ENCODE measurements at regions not wholly inside any gene's neighbourhood (a gene's known extent, or its start where the extent isn't known, plus 50 kb on each side); places are given as distances from the start of the nearest gene placed in this dataset.

GRCh38 chr9:24451346-24451745, 94.4 kb downstream of the IZUMO3 start:
- TF ChIP-seq POLR2A (IDR thresholded peaks at IDR 0.05) (no peak), CTCF (IDR thresholded peaks at IDR 0.05 in 4 of 5, conservative IDR thresholded peaks at IDR 0.05 in 1 of 5) (no peak)

All from gastrocnemius medialis (tissue), 4 donors.